GM18858 (cell line): ENCODE measurements at regions not wholly inside any gene's neighbourhood (a gene's known extent, or its start where the extent isn't known, plus 50 kb on each side); places are given as distances from the start of the nearest gene placed in this dataset.

Experiments used
- ATAC-seq: cut with Tn5 transposase; IDR thresholded peaks from one replicate; pipeline ENCODE4 v1.9.1; 2021; ENCODE audit not compliant: unreplicated experiment

- no peak for ATAC-seq
These were observed 791.7 kb downstream of the BRD1 start for GRCh38 chr22:49035818-49036457.

GRCh38 chr22:49034836-49035817, 792.5 kb downstream of the BRD1 start:
- no peak for ATAC-seq

- no peak for ATAC-seq
These were observed 794.1 kb downstream of the BRD1 start for GRCh38 chr22:49033616-49034015.

GRCh38 chr22:49032821-49033220, 794.9 kb downstream of the BRD1 start:
- ATAC-seq, result no peak

- no peak for ATAC-seq
These were observed 795.8 kb downstream of the BRD1 start for GRCh38 chr22:49031746-49032330.

GRCh38 chr22:49028111-49028510, 799.6 kb downstream of the BRD1 start:
- no peak for ATAC-seq

- no peak for ATAC-seq
These were observed 800.4 kb downstream of the BRD1 start for GRCh38 chr22:49027368-49027670.

GRCh38 chr22:49026494-49027367, 800.9 kb downstream of the BRD1 start:
- ATAC-seq, result no peak

- no peak for ATAC-seq
These were observed 801.7 kb downstream of the BRD1 start for GRCh38 chr22:49025791-49026493.

- no peak for ATAC-seq
These were observed 802.8 kb downstream of the BRD1 start for GRCh38 chr22:49024775-49025440.

GRCh38 chr22:49023879-49024774, 803.5 kb downstream of the BRD1 start:
- no peak for ATAC-seq

GRCh38 chr22:49023161-49023878, 804.4 kb downstream of the BRD1 start:
- no peak for ATAC-seq

- ATAC-seq, result no peak
These were observed 804.9 kb downstream of the BRD1 start for GRCh38 chr22:49022816-49023160.

GRCh38 chr22:49021926-49022815, 805.5 kb downstream of the BRD1 start:
- no peak for ATAC-seq

GRCh38 chr22:49021131-49021925, 806.3 kb downstream of the BRD1 start:
- no peak for ATAC-seq
